AG04449 (cell line): ENCODE measurements at regions not wholly inside any gene's neighbourhood (a gene's known extent, or its start where the extent isn't known, plus 50 kb on each side); places are given as distances from the start of the nearest gene placed in this dataset.

Experiments used
- CTCF ChIA-PET: fragments of 350-600 bp; formaldehyde crosslinking; extraction: SDS; loops from one replicate; lab custom pipeline; 2021; ENCODE audit warnings: antibody characterized with exemption; lab: Yijun Ruan, JAX
- POLR2A ChIA-PET: fragments of 400-600, 350-600 bp; formaldehyde crosslinking; extraction: SDS; loops from one replicate; lab custom pipeline; 2020; ENCODE audit warnings: antibody characterized with exemption, inconsistent platforms; lab: Yijun Ruan, JAX
- DNase-seq: peaks from one replicate; pipeline ENCODE4 v3.0.0-alpha.2; 2010; ENCODE audit warnings: low read depth, low spot score
- H3K4me3 ChIP-seq: 2 replicates; pipeline ENCODE4 v1.5.1; 2011; ENCODE audit warnings: low read depth, mild to moderate bottlenecking, control low read depth, low read length
- CTCF ChIP-seq: IDR thresholded peaks from one replicate; pipeline ENCODE4 v1.5.1; 2011; ENCODE audit warnings: mild to moderate bottlenecking, moderate library complexity, low read length, control low read depth, inconsistent platforms; ENCODE audit not compliant: insufficient read depth; ENCODE audit errors: missing control alignments

- ChIA-PET POLR2A (no interaction called here), CTCF (interaction anchor here (1.2 kb wide), 1 partner anchor 241 kb away, joined by 4 read pairs; no protein-coding TSS in a partner anchor)
- no peak for TF ChIP-seq CTCF
- DNase-seq, result no peak
- H3K4me3 ChIP-seq, result no peak overlapping the region
These were observed 238.6 kb downstream of the FOXD2 start for GRCh38 chr1:47676311-47677054.

- H3K4me3 ChIP-seq, result no peak overlapping the region
- CTCF ChIA-PET, result interaction anchor here (1.2 kb wide), 1 partner anchor 242 kb away, joined by 4 read pairs; no protein-coding TSS in a partner anchor
- no peak for DNase-seq
- POLR2A ChIA-PET, result no interaction called here
- no peak for TF ChIP-seq CTCF
These were observed 239.5 kb downstream of the FOXD2 start for GRCh38 chr1:47677241-47677940.

GRCh38 chr1:47678464-47678980 is 240.7 kb downstream of the FOXD2 start:
- CTCF ChIA-PET, result no interaction called here
- POLR2A ChIA-PET, result no interaction called here

GRCh38 chr1:47679301-47679791 is 241.5 kb downstream of the FOXD2 start:
- POLR2A ChIA-PET, result no interaction called here
- DNase-seq, result no peak
- CTCF ChIA-PET, result no interaction called here
- no peak overlapping the region for H3K4me3 ChIP-seq
- TF ChIP-seq CTCF, result no peak

More at GRCh38 chr1:47678464-47678980, 240.7 kb downstream of the FOXD2 start:
- TF ChIP-seq CTCF, result no peak
- no peak for DNase-seq
- H3K4me3 ChIP-seq, result no peak overlapping the region

- DNase-seq, result no peak
- H3K4me3 ChIP-seq, result no peak overlapping the region
- ChIA-PET CTCF (interaction anchor here (1.3 kb wide), 1 partner anchor 46 kb away, joined by 3 read pairs; no protein-coding TSS in a partner anchor), POLR2A (no interaction called here)
- TF ChIP-seq CTCF, result no peak
These were observed 242.0 kb downstream of the FOXD2 start for GRCh38 chr1:47679826-47680225.
